GM19438 (cell line): ENCODE measurements at regions not wholly inside any gene's neighbourhood (a gene's known extent, or its start where the extent isn't known, plus 50 kb on each side); places are given as distances from the start of the nearest gene placed in this dataset.
"Not testable (repeated sequence)": the region's sequence is repeated elsewhere in the genome, so short reads cannot be mapped to it uniquely, and the experiment has no call there.

Source experiments
- ATAC-seq: cut with Tn5 transposase; IDR thresholded peaks from one replicate; pipeline ENCODE4 v1.9.1; 2021; ENCODE audit warnings: low read depth; ENCODE audit not compliant: unreplicated experiment

- no peak for ATAC-seq
Observed at GRCh38 chr3:76495216-76495615, 544.7 kb upstream of the ROBO2 start.

- no peak for ATAC-seq
Observed at GRCh38 chr3:76497636-76498035, 542.3 kb upstream of the ROBO2 start.

GRCh38 chr3:76500746-76501275, 539.1 kb upstream of the ROBO2 start:
- ATAC-seq = no peak

- no peak for ATAC-seq
Observed at GRCh38 chr3:76501315-76501714, 538.6 kb upstream of the ROBO2 start.

- ATAC-seq = no peak
Observed at GRCh38 chr3:76502076-76502475, 537.8 kb upstream of the ROBO2 start.

- no peak for ATAC-seq
Observed at GRCh38 chr3:76505202-76505845, 534.6 kb upstream of the ROBO2 start.

- no peak for ATAC-seq
Observed at GRCh38 chr3:76509179-76509830, 530.6 kb upstream of the ROBO2 start.

GRCh38 chr3:76514836-76515235, 525.1 kb upstream of the ROBO2 start:
- no peak for ATAC-seq

GRCh38 chr3:76523337-76523736, 516.6 kb upstream of the ROBO2 start:
- ATAC-seq = no peak

- ATAC-seq = no peak
Observed at GRCh38 chr3:76525726-76526125, 514.2 kb upstream of the ROBO2 start.

- no peak for ATAC-seq
Observed at GRCh38 chr3:76527773-76528172, 512.1 kb upstream of the ROBO2 start.

- ATAC-seq = no peak
Observed at GRCh38 chr3:76532158-76532822, 507.6 kb upstream of the ROBO2 start.

- ATAC-seq = not testable (repeated sequence)
Observed at GRCh38 chr3:76533710-76534109, 506.2 kb upstream of the ROBO2 start.

GRCh38 chr3:76537857-76538256, 502.0 kb upstream of the ROBO2 start:
- ATAC-seq = not testable (repeated sequence)

- no peak for ATAC-seq
Observed at GRCh38 chr3:76547674-76548073, 492.2 kb upstream of the ROBO2 start.

GRCh38 chr3:76550522-76551201, 489.2 kb upstream of the ROBO2 start:
- no peak for ATAC-seq

- no peak for ATAC-seq
Observed at GRCh38 chr3:76551739-76552138, 488.2 kb upstream of the ROBO2 start.

GRCh38 chr3:76552653-76553052, 487.2 kb upstream of the ROBO2 start:
- no peak for ATAC-seq

- ATAC-seq = no peak
Observed at GRCh38 chr3:76554707-76555106, 485.2 kb upstream of the ROBO2 start.

- ATAC-seq = no peak
Observed at GRCh38 chr3:76561494-76562236, 478.2 kb upstream of the ROBO2 start.
